Endodermal cell (in vitro differentiated cells): ENCODE measurements at regions not wholly inside any gene's neighbourhood (a gene's known extent, or its start where the extent isn't known, plus 50 kb on each side); places are given as distances from the start of the nearest gene placed in this dataset.

Experiments used
- DNase-seq: peaks from one replicate; pipeline ENCODE4 v3.0.0-alpha.2; 2017
- H3K27ac ChIP-seq: 2 replicates; pipeline ENCODE4 v1.5.1; 2013; ENCODE audit warnings: mild to moderate bottlenecking, low read depth, low read length, moderate library complexity
- H3K27me3 ChIP-seq: 2 replicates; pipeline ENCODE4 v1.6.1; 2013; ENCODE audit warnings: mild to moderate bottlenecking, low read length, moderate library complexity; ENCODE audit not compliant: insufficient read depth, control insufficient read depth, poor library complexity, severe bottlenecking
- H3K36me3 ChIP-seq: 2 replicates; pipeline ENCODE4 v1.7.0; 2013; ENCODE audit warnings: mild to moderate bottlenecking, low read length, moderate library complexity; ENCODE audit not compliant: control insufficient read depth, insufficient read depth
- H3K4me1 ChIP-seq: one replicate; pipeline ENCODE4 v1.7.0; 2013; ENCODE audit warnings: low read length; ENCODE audit not compliant: control insufficient read depth, insufficient read depth
- H3K4me3 ChIP-seq: 2 replicates; pipeline ENCODE4 v1.5.1; 2013; ENCODE audit warnings: mild to moderate bottlenecking, low read length, moderate library complexity
- H3K9ac ChIP-seq: 2 replicates; pipeline ENCODE4 v1.6.1; 2013; ENCODE audit warnings: mild to moderate bottlenecking, low read length, moderate library complexity; ENCODE audit not compliant: poor library complexity, severe bottlenecking; ENCODE audit errors: extremely low read depth
- H3K9me3 ChIP-seq: 2 replicates; pipeline ENCODE4 v1.6.1; 2013; ENCODE audit warnings: mild to moderate bottlenecking, low read length, moderate library complexity; ENCODE audit not compliant: control insufficient read depth
- H3K27ac Mint-ChIP-seq: 2 replicates; pipeline ENCODE4 v1.8.0; 2020; ENCODE audit warnings: mixed read lengths
- H3K27me3 Mint-ChIP-seq: 2 replicates; pipeline ENCODE4 v1.8.0; 2021; ENCODE audit warnings: mild to moderate bottlenecking, mixed read lengths; ENCODE audit not compliant: insufficient read depth
- H3K36me3 Mint-ChIP-seq: 2 replicates; pipeline ENCODE4 v1.8.0; 2020; ENCODE audit warnings: low read depth, mixed read lengths
- H3K4me1 Mint-ChIP-seq: 2 replicates; pipeline ENCODE4 v1.8.0; 2020; ENCODE audit warnings: mixed read lengths
- H3K4me3 Mint-ChIP-seq: 2 replicates; pipeline ENCODE4 v1.8.0; 2020; ENCODE audit warnings: mild to moderate bottlenecking, moderate library complexity, mixed read lengths
- H3K9me3 Mint-ChIP-seq: 2 replicates; pipeline ENCODE4 v1.8.0; 2020; ENCODE audit warnings: mild to moderate bottlenecking, mixed read lengths
- WGBS, 2 experiments: methylation state at CpG; one replicate each; pipeline versions ENCODE4 v1.1.5 to v1.1.7; 2013; ENCODE audit warnings: missing lambda C conversion rate in 2 of 2, mixed read lengths in 1 of 2; ENCODE audit not compliant: insufficient coverage in 1 of 2, insufficient read length in 1 of 2; 5-methylcytosine and 5-hydroxymethylcytosine counted together
- TF ChIP-seq, protein P1 (sequence below): fragments of 200-600 bp; sonication (generic); conservative IDR thresholded peaks from 2 replicates; pipeline ENCODE4 v1.5.0; 2021; ENCODE audit warnings: antibody characterized with exemption, mild to moderate bottlenecking

DNA sequence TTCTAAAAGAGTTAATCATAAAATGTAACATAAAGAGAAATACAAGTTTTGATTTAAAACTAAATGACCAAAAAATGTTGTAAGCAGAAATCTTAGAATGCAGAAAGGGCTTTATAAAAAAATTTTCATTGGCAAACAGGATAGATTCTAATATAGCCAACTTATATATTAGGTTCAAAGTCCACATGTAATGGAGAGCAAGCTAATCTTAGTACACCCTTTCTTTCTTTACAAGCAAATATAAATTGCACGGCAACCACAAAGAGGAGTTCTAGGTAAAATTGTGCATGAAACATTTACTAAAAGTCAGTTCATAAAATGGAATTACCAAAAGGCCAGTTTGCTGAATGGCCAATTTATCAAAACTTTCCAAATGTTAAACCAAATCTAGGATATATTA is 130.6 kb downstream of the NOL4 start:
- no peak overlapping the region for H3K4me3 Mint-ChIP-seq
- TF ChIP-seq, protein P1, sequence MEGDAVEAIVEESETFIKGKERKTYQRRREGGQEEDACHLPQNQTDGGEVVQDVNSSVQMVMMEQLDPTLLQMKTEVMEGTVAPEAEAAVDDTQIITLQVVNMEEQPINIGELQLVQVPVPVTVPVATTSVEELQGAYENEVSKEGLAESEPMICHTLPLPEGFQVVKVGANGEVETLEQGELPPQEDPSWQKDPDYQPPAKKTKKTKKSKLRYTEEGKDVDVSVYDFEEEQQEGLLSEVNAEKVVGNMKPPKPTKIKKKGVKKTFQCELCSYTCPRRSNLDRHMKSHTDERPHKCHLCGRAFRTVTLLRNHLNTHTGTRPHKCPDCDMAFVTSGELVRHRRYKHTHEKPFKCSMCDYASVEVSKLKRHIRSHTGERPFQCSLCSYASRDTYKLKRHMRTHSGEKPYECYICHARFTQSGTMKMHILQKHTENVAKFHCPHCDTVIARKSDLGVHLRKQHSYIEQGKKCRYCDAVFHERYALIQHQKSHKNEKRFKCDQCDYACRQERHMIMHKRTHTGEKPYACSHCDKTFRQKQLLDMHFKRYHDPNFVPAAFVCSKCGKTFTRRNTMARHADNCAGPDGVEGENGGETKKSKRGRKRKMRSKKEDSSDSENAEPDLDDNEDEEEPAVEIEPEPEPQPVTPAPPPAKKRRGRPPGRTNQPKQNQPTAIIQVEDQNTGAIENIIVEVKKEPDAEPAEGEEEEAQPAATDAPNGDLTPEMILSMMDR = no peak

GRCh38 chr18:34092796-34093195 is 131.9 kb downstream of the NOL4 start:
- Mint-ChIP-seq H3K4me1 (no peaks in the 10 kb centered on the region), H3K36me3 (no peaks in the 10 kb centered on the region), H3K27me3 (no peaks in the 10 kb centered on the region), H3K27ac (no peak overlapping the region), H3K4me3 (no peak overlapping the region), H3K9me3 (no peaks in the 10 kb centered on the region)
- no peaks in the 10 kb centered on the region for H3K36me3 ChIP-seq
- no peak overlapping the region for H3K9ac ChIP-seq
- TF ChIP-seq, protein P1 = no peak
- H3K27me3 ChIP-seq = no peaks in the 10 kb centered on the region
- DNase-seq = no peak
- H3K4me1 ChIP-seq = no peaks in the 10 kb centered on the region
- H3K27ac ChIP-seq = no peak overlapping the region
- no peaks in the 10 kb centered on the region for H3K9me3 ChIP-seq
- 100% methylated on average over 1 of the region's 1 CpG for WGBS, 2 experiments
- no peak overlapping the region for H3K4me3 ChIP-seq

More for the DNA sequence above, 130.6 kb downstream of the NOL4 start:
- Histone ChIP-seq H3K27me3 (no peaks in the 10 kb centered on the region), H3K36me3 (no peaks in the 10 kb centered on the region), H3K9ac (no peak overlapping the region), H3K4me1 (no peaks in the 10 kb centered on the region), H3K27ac (no peak overlapping the region), H3K9me3 (no peaks in the 10 kb centered on the region), H3K4me3 (no peak overlapping the region)
- H3K4me1 Mint-ChIP-seq = no peaks in the 10 kb centered on the region
- WGBS, 2 experiments = 100% methylated on average over 1 of the region's 1 CpG; no CpG with 5 or more reads in 1 of the 2 experiments
- DNase-seq = no peak
- no peaks in the 10 kb centered on the region for H3K36me3 Mint-ChIP-seq
- H3K27ac Mint-ChIP-seq = no peak overlapping the region
- H3K9me3 Mint-ChIP-seq = no peaks in the 10 kb centered on the region
- H3K27me3 Mint-ChIP-seq = no peaks in the 10 kb centered on the region

- no peaks in the 10 kb centered on the region for H3K27me3 Mint-ChIP-seq
- no peak overlapping the region for H3K27ac ChIP-seq
- no peaks in the 10 kb centered on the region for H3K4me1 Mint-ChIP-seq
- H3K4me1 ChIP-seq = no peaks in the 10 kb centered on the region
- no peak overlapping the region for H3K9ac ChIP-seq
- no peaks in the 10 kb centered on the region for H3K27me3 ChIP-seq
- no peaks in the 10 kb centered on the region for H3K36me3 Mint-ChIP-seq
- no peaks in the 10 kb centered on the region for H3K9me3 ChIP-seq
- TF ChIP-seq, protein P1 = no peak
- no CpG with 5 or more reads among the region's 1 CpG for WGBS, 2 experiments
- no peaks in the 10 kb centered on the region for H3K9me3 Mint-ChIP-seq
- H3K4me3 ChIP-seq = no peak overlapping the region
- no peak for DNase-seq
- H3K36me3 ChIP-seq = no peaks in the 10 kb centered on the region
- H3K27ac Mint-ChIP-seq = no peak overlapping the region
- H3K4me3 Mint-ChIP-seq = no peak overlapping the region
Observed at GRCh38 chr18:34086370-34086769, 138.3 kb downstream of the NOL4 start.
